Lower leg skin (tissue), 4 donors: ENCODE measurements at regions not wholly inside any gene's neighbourhood (a gene's known extent, or its start where the extent isn't known, plus 50 kb on each side); places are given as distances from the start of the nearest gene placed in this dataset.

ENCODE experiments used
- DNase-seq, 2 donors: peaks; one replicate each; pipeline ENCODE4 v3.0.0-alpha.2; 2019; ENCODE audit warnings: low spot score in 2 of 2
- H3K4me3 ChIP-seq: fragments of 200-600 bp; sonication (generic); 2 replicates; pipeline ENCODE4 v1.5.1; 2017; ENCODE audit warnings: mild to moderate bottlenecking, low read depth; ENCODE audit not compliant: poor library complexity, severe bottlenecking
- CTCF ChIP-seq, 3 donors: fragments of 450-650 bp; IDR thresholded peaks; one replicate each; pipeline ENCODE4 v1.5.1; 2016; ENCODE audit warnings: antibody characterized with exemption in 3 of 3, mild to moderate bottlenecking in 3 of 3, moderate library complexity in 2 of 3
- POLR2A ChIP-seq, 2 donors: fragments of 450-650 bp; IDR thresholded peaks; one replicate each; pipeline ENCODE4 v1.6.1; 2016 to 2017; ENCODE audit warnings: antibody characterized with exemption in 2 of 2, mild to moderate bottlenecking in 1 of 2, moderate library complexity in 1 of 2
- WGBS, 2 donors: methylation state at CpG; one replicate each; pipeline ENCODE4 v1.1.5; 2018; 5-methylcytosine and 5-hydroxymethylcytosine counted together
- intact Hi-C: fragments of 100-400 bp; cut with DNase I; formaldehyde crosslinking; loops from one replicate; pipeline ENCODE4 v1.15.0; 2023; ENCODE audit warnings: low total_unique reads

GRCh38 chr3:148034353-148034752 is 625.2 kb downstream of the ZIC1 start:
- intact Hi-C loops, result no loop called here
- DNase-seq, result no peak
- no peak overlapping the region for H3K4me3 ChIP-seq
- TF ChIP-seq POLR2A (IDR thresholded peaks at IDR 0.05) (no peak), CTCF (IDR thresholded peaks at IDR 0.05) (no peak)
- WGBS, 2 donors, result 66 to 78% methylated on average over 3 of the region's 3 CpGs

DNA sequence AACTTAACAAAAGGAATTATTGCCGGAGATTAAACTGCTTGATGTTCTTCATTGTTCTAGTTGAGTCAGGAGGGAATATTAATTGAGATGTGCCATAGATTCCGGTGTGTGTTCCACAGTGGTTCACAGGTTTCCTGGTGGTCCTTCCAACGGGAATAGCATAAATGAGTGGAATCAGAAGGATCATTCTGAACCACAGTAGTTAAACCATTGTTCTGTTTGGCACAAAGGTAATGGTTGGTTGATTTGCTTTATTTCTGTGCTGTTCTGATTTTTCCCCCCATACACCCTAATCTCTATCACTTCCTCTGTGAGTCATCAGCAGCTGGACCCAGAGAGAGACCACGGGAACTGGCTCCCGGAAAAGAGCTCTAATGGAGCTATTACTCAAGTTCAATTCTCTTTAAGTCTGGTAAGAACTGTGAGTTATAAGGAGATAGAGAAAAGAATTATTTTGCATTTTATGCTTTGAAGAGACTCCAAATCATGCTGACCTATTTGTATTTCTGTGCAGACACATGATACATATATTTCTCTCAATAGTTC is 627.2 kb downstream of the ZIC1 start:
- no peak overlapping the region for H3K4me3 ChIP-seq
- intact Hi-C loops, result no loop called here
- WGBS, 2 donors, result 66 to 70% methylated on average over 5 of the region's 5 CpGs
- TF ChIP-seq CTCF (IDR thresholded peaks at IDR 0.05), result no peak
- TF ChIP-seq POLR2A (IDR thresholded peaks at IDR 0.05), result no peak
- no peak for DNase-seq

GRCh38 chr3:148042663-148043445 is 633.7 kb downstream of the ZIC1 start:
- DNase-seq, result no peak
- H3K4me3 ChIP-seq, result no peak overlapping the region
- WGBS, 2 donors, result 74 to 75% methylated on average over 6 of the region's 6 CpGs
- intact Hi-C loops, result no loop called here
- TF ChIP-seq POLR2A (IDR thresholded peaks at IDR 0.05), result no peak
- TF ChIP-seq CTCF (IDR thresholded peaks at IDR 0.05), result no peak

DNA sequence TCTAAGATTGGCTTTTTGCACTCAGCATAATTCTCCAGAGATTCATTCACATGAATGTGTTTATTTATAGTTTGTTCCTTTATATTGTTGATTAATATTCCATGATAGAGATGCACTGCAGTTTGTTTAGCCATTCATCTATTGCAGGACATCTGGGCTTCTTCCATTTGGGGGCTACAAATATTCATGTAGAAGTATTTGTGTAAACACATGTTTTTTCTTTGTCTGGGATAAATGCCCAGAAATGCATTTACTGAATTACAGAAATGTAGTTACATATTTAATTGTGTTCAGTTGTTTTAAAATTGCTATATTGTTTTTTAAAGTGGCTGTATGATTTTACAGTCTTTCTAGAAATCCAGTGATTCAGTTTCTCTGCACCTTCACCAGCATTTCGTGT is 635.0 kb downstream of the ZIC1 start:
- no peak for DNase-seq
- no peak for TF ChIP-seq POLR2A (IDR thresholded peaks at IDR 0.05)
- no peak for TF ChIP-seq CTCF (IDR thresholded peaks at IDR 0.05)
- no peak overlapping the region for H3K4me3 ChIP-seq
- intact Hi-C loops, result no loop called here
- WGBS, 2 donors, result 57 to 82% methylated on average over 1 of the region's 1 CpG

GRCh38 chr3:148054999-148055398 is 642.7 kb upstream of the AGTR1 start:
- intact Hi-C loops, result no loop called here
- TF ChIP-seq CTCF (IDR thresholded peaks at IDR 0.05), result no peak
- TF ChIP-seq POLR2A (IDR thresholded peaks at IDR 0.05), result no peak
- WGBS, 2 donors, result 59 to 63% methylated on average over 2 of the region's 2 CpGs
- no peak for DNase-seq
- no peak overlapping the region for H3K4me3 ChIP-seq
